Vagina (tissue), 2 donors: ENCODE measurements at regions not wholly inside any gene's neighbourhood (a gene's known extent, or its start where the extent isn't known, plus 50 kb on each side); places are given as distances from the start of the nearest gene placed in this dataset.

Experiments
- CTCF ChIP-seq, 3 experiments: fragments of 450-650 bp in 2 of 3; fragments of 200-600 bp in 1 of 3; sonication (generic) in 1 of 3; IDR thresholded peaks; one replicate each; pipeline ENCODE4 v1.5.1; 2017 to 2019; ENCODE audit warnings: antibody characterized with exemption in 3 of 3, mild to moderate bottlenecking in 2 of 3, moderate library complexity in 2 of 3
- POLR2A ChIP-seq, 2 donors: fragments of 450-650 bp; IDR thresholded peaks; one replicate each; pipeline ENCODE4 v1.6.1; 2017; ENCODE audit warnings: antibody characterized with exemption in 2 of 2, mild to moderate bottlenecking in 2 of 2, moderate library complexity in 2 of 2

- TF ChIP-seq CTCF (IDR thresholded peaks at IDR 0.05), result no peak
- no peak for TF ChIP-seq POLR2A (IDR thresholded peaks at IDR 0.05)
Observed at GRCh38 chr1:229105822-229106525, 164.9 kb upstream of the RAB4A start.
